SU-DHL-6 (cell line): ENCODE measurements at regions not wholly inside any gene's neighbourhood (a gene's known extent, or its start where the extent isn't known, plus 50 kb on each side); places are given as distances from the start of the nearest gene placed in this dataset.

Experiments used
- H2AFZ ChIP-seq: fragments of 200-600 bp; sonication (generic); 2 replicates; pipeline ENCODE4 v1.6.1; 2014; ENCODE audit warnings: low read depth, mild to moderate bottlenecking, moderate library complexity, mixed read lengths, antibody characterized with exemption, low read length; ENCODE audit not compliant: severe bottlenecking
- H3F3A ChIP-seq: fragments of 200-600 bp; shearing (Covaris generic); 2 replicates; pipeline ENCODE4 v1.6.0; 2016; ENCODE audit warnings: antibody characterized with exemption, mild to moderate bottlenecking; ENCODE audit not compliant: insufficient read depth
- H3K27ac ChIP-seq: fragments of 200-600 bp; sonication (generic); 2 replicates; pipeline ENCODE4 v1.5.1; 2016; ENCODE audit warnings: low read depth, mild to moderate bottlenecking, low read length, moderate library complexity, mixed read lengths
- H3K27me3 ChIP-seq: fragments of 200-600 bp; sonication (generic), shearing (Covaris generic); 2 replicates; pipeline ENCODE4 v1.6.0; 2014; ENCODE audit warnings: mild to moderate bottlenecking, low read length
- H3K36me3 ChIP-seq: fragments of 200-600 bp; sonication (generic); 2 replicates; pipeline ENCODE4 v1.6.1; 2014; ENCODE audit warnings: mild to moderate bottlenecking, low read length, mixed read lengths
- H3K4me2 ChIP-seq: fragments of 300-600, 200-600 bp; shearing (Covaris generic), sonication (generic); 2 replicates; pipeline ENCODE4 v1.6.0; 2014; ENCODE audit warnings: low read length, low read depth, mild to moderate bottlenecking; ENCODE audit not compliant: poor library complexity, severe bottlenecking
- H3K4me3 ChIP-seq: fragments of 200-600 bp; sonication (generic); 2 replicates; pipeline ENCODE4 v1.5.1; 2014; ENCODE audit warnings: antibody characterized with exemption, low read length, mild to moderate bottlenecking, mixed read lengths; ENCODE audit not compliant: insufficient read depth, poor library complexity, severe bottlenecking
- H3K79me2 ChIP-seq: fragments of 200-600 bp; sonication (generic); 2 replicates; pipeline ENCODE4 v1.6.1; 2014; ENCODE audit warnings: mild to moderate bottlenecking, low read length, moderate library complexity; ENCODE audit not compliant: insufficient read depth
- H3K9ac ChIP-seq: fragments of 200-600 bp; sonication (generic); 2 replicates; pipeline ENCODE4 v1.7.0; 2014; ENCODE audit warnings: mild to moderate bottlenecking, low read length
- H3K9me2 ChIP-seq: fragments of 200-600 bp; sonication (generic); replicated peaks from 2 replicates; pipeline ENCODE4 v1.6.1; 2014; ENCODE audit warnings: low read length; ENCODE audit not compliant: insufficient read depth
- H3K9me3 ChIP-seq: fragments of 200-600 bp; sonication (generic); 2 replicates; pipeline ENCODE4 v1.6.1; 2014; ENCODE audit warnings: low read length, mixed read lengths; ENCODE audit not compliant: insufficient read depth
- H4K20me1 ChIP-seq: fragments of 200-600 bp; sonication (generic); 2 replicates; pipeline ENCODE4 v1.6.1; 2014; ENCODE audit warnings: low read depth, mild to moderate bottlenecking, antibody characterized with exemption, low read length, moderate library complexity, mixed read lengths
- CTCF ChIP-seq: fragments of 200-600 bp; sonication (generic); IDR thresholded peaks from one replicate; pipeline ENCODE4 v1.5.1; 2017; ENCODE audit warnings: antibody characterized with exemption, mild to moderate bottlenecking, low read length, moderate library complexity; ENCODE audit not compliant: insufficient read depth, poor library complexity, severe bottlenecking
- EZH2phosphoT487 ChIP-seq: fragments of 200-600 bp; sonication (generic), shearing (Covaris generic); conservative IDR thresholded peaks from 2 replicates; pipeline ENCODE4 v1.6.1; 2018; ENCODE audit warnings: mild to moderate bottlenecking, antibody characterized with exemption, low read length, moderate library complexity, mixed read lengths

DNA sequence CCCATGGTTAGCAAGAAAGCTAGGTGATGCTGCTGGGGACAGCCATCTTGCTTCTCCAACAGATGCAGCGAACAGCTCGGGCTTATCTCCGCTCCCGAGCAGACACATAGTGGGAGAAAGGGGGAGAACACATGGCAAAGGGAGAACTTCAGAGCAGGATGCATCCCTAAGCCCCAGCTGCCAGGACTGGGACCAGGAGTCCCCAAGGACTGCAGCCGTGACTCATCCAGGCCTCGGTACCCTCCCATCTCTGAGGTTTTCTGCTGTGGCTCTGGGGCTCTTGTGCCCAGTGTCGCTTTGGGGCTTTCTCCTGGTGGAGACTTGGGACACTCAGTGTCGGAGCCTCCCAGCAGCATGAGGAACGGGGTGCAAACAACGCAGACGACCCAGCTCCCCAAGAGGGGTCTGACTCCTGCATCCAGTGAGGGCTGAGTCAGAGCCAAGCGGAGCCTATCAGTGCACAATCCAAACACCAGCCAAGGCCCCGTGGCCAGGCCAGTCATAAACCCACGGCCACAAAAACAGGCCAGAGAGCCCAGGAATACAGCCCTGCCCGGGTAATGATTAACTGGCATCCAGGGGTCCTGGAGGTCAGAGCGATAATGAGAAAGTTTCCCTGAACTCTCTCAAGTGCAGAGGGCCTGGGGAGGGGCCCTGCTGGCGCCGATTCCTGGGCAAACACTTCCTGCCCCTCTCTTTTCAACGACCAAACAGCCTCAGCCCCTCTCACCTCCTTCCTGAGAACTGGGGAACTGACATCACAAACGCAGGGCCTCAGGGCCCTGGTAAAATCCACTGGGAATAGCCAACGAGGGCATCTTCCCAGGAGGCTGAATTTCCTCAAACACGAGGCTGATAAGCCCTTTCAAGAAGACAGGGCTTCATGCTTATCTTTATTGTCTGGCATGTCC is 202.9 kb downstream of the USP12 start:
- Histone ChIP-seq H3K27ac (no peak overlapping the region), H3K9me2 (no peaks in the 10 kb centered on the region), H3K36me3 (no peaks in the 10 kb centered on the region), H3K27me3 (no peaks in the 10 kb centered on the region), H3K4me3 (no peak overlapping the region), H4K20me1 (no peaks in the 10 kb centered on the region), H2AFZ (no peak overlapping the region), H3K9ac (no peak overlapping the region), H3F3A (no peaks in the 10 kb centered on the region), H3K4me2 (no peak overlapping the region), H3K9me3 (no peaks in the 10 kb centered on the region), H3K79me2 (no peaks in the 10 kb centered on the region)
- TF ChIP-seq EZH2phosphoT487 (no peak), CTCF (no peak)

DNA sequence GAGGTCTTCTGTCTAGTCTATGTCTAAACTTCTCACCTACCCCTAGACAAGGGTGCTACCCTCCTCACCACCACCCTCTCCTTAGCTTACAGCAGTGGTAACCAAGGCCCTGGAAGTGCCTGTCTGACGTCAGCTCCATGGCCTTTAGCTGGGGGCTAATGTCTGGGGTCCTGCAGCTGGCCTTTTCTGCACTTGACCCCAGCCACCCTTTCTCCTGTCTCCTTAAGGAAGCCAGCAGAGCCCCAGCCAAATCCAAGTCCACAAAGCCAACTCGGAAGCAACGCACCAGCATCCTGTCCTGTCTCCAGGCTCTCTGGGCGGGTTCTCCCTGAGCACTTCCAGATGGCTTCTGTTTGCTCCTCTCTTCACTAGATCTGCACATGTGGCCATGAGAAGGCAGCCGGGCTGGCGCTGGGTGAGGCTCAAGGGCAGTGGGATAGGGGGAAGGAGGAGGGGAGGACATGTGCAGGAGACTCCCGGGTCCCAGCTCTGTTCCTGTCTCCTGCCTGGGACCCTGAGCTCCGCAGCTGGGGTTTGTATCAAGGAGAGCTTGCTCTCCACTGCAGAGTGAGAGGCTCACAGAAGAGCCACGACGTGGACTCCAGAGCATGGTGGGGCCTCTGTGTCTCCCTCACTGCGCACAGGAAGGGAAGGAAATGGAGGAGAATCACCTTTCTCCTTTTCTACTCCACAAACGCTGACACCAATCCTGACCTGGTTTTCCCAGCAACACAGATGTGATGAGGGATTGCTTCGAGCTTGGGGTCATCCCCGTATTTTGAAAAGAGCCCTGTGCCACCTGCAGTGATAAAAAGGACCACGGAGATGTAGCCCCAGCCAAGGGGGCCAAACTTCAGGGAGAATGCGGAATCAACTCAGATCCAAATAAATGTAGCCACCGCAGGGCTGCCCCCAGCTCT is 204.2 kb downstream of the USP12 start:
- Histone ChIP-seq H3K36me3 (no peaks in the 10 kb centered on the region), H3K9me3 (no peaks in the 10 kb centered on the region), H3K4me3 (no peak overlapping the region), H3K9me2 (no peaks in the 10 kb centered on the region), H3K4me2 (no peak overlapping the region), H3F3A (no peaks in the 10 kb centered on the region), H3K79me2 (no peaks in the 10 kb centered on the region), H3K27ac (no peak overlapping the region), H3K9ac (no peak overlapping the region), H2AFZ (no peak overlapping the region), H4K20me1 (no peaks in the 10 kb centered on the region), H3K27me3 (no peaks in the 10 kb centered on the region)
- TF ChIP-seq CTCF (no peak), EZH2phosphoT487 (no peak)

GRCh38 chr13:26966701-26967080 is 204.9 kb downstream of the USP12 start:
- Histone ChIP-seq H3F3A (no peaks in the 10 kb centered on the region), H3K9me2 (no peaks in the 10 kb centered on the region)

More at GRCh38 chr13:26966701-26967080, 204.9 kb downstream of the USP12 start:
- no peaks in the 10 kb centered on the region for H3K27me3 ChIP-seq
- no peak for TF ChIP-seq EZH2phosphoT487
- TF ChIP-seq CTCF, result no peak
- H3K27ac ChIP-seq, result no peak overlapping the region
- H3K4me2 ChIP-seq, result no peak overlapping the region
- no peak overlapping the region for H2AFZ ChIP-seq
- H3K9ac ChIP-seq, result no peak overlapping the region
- H3K79me2 ChIP-seq, result no peaks in the 10 kb centered on the region
- no peaks in the 10 kb centered on the region for H4K20me1 ChIP-seq
- H3K36me3 ChIP-seq, result no peaks in the 10 kb centered on the region
- no peaks in the 10 kb centered on the region for H3K9me3 ChIP-seq
- H3K4me3 ChIP-seq, result no peak overlapping the region
